ENCODE measurements at regions not wholly inside any gene's neighbourhood (a gene's known extent, or its start where the extent isn't known, plus 50 kb on each side); places are given as distances from the start of the nearest gene placed in this dataset.
"Not testable (repeated sequence)": the region's sequence is repeated elsewhere in the genome, so short reads cannot be mapped to it uniquely, and the experiment has no call there.

DNA sequence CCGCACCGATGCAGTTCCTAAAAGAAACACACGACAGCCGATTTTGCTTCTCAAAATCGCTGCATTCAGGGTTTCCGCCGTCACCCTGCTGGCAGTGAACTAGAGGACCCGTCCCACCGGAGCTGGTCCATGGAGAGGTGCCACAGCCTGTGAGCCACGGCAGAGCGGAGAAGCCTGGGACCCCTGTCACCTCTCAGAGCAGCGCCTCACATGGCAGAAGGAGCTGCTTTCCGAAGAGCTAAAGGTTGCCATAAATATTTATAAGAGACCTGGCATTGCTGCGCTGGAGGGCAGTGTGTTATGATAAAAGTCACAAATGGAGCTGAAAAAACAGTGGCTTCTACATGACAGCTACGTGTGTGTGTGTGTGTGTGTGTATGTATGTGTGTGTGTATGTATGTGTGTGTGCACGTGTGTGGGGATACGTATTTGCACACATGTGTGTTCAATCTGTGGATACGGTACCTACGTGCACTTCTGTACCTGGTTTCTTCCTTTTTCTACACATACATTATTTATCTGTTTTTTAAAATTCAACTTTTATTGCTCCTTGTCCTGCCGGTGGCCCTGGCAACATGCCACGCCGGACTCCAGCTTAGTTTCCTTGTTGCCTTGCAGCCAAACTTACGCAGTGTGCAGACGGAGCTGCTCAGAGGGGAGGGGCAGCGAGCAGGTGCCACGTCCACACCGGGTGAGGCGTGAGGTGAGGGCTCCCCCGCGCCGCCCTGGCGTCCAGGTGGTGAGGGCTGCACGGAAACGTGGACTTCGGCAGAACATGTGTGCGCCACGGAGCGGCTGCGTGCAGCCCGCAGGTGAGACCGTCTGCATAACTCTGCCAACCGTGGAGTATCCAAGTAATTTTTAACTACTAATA lies 115.2 kb upstream of the PITRM1 start:
- peak; percentile 65 for DNase-seq

GRCh38 chr10:3282674-3283017 lies 110.1 kb upstream of the PITRM1 start:
- DNase-seq = no peak

DNA sequence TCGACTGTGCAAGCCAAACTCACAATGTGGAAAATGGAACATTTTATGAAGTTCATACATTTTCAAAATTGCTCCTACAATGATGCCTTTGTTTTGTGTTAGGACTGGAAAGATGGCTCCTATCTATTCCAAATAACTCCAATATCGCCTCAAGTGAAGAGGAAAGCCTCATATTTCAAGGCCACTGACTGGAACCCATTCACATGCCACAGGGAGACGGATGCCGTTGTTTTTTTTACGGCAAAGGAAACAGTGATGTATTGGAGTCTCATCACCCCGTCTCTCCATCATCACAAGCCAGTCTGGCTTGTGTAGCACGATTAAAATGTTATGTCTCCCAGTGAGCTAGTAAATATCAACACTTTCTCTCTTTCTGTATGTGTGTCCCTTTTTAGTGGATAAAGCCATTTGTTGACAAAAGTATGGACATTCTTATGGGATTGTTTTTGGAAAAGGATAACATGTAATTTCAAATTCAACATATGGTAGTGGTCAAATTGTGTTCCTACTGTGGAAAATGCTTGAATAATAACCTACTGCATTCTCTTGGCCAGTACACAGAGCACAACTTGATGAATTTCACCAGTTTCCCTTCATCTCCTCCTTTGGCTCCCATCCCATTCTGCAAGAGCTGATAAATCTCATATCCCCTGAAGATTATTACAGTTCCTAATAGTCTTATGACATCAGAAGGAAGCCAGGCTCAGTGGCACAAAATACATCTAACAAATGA lies 109.5 kb upstream of the PITRM1 start:
- DNase-seq = no peak

GRCh38 chr10:3278771-3279170 lies 106.2 kb upstream of the PITRM1 start:
- DNase-seq = no peak

DNA sequence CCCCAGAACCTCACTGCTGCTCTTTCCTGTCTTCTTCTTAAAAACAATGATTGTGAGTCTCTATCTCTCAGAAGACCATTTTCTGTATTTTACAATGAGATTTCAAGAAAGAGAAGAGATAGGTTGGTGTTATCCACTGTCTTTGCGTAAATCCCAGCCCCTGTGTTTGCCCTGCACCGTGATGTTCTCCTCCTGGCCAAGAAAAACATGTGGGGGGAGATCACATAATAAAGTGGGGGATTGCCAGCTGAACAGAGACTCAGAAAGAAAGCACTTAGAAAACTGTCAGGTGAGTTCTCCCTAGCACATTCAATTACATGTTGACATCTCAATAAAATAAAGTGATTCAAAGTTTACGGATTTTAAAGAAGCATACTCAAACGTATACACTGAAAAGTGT lies 105.0 kb upstream of the PITRM1 start:
- no peak for DNase-seq

GRCh38 chr10:3274414-3274813 lies 101.8 kb upstream of the PITRM1 start:
- DNase-seq = no peak

GRCh38 chr10:3273966-3274365 lies 101.4 kb upstream of the PITRM1 start:
- DNase-seq = no peak

- DNase-seq = no peak
Measured at GRCh38 chr10:3272300-3272699, 99.7 kb upstream of the PITRM1 start.

GRCh38 chr10:3271354-3272115 lies 99.0 kb upstream of the PITRM1 start:
- DNase-seq = no peak

- DNase-seq = no peak
Measured at GRCh38 chr10:3270577-3271316, 98.2 kb upstream of the PITRM1 start.

- DNase-seq = no peak
Measured at GRCh38 chr10:3268025-3268424, 95.4 kb upstream of the PITRM1 start.

- no peak for DNase-seq
Measured at GRCh38 chr10:3265088-3265487, 92.5 kb upstream of the PITRM1 start.

DNA sequence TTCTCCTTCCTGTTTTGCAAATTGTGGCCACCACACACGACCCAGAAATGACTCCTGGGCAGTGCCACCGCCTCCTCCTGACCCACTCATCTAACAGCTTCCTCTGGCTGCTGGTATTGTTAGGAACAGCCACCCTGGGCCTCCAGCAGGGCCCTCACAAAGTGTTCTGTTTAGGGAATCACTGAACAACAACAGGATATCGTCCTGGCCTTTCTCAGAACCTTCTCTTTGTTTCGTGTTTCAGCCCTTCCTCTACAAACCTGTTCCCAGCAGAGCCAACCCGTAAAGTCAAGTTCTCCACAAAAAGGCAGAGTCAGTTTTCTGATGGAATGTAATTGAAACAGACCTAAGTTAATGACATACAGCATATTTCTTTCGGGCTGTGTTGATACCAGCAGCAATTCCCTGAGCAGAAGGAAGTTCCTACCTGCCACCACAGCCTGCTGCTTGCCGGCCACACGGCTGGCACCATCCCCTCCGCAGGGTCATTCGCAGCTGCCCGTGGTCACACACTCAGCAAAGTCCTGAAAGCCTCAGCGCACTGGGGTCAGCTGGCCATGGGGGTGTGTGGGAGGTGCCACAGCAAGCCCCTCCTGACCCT lies 91.7 kb upstream of the PITRM1 start:
- no peak for DNase-seq

DNA sequence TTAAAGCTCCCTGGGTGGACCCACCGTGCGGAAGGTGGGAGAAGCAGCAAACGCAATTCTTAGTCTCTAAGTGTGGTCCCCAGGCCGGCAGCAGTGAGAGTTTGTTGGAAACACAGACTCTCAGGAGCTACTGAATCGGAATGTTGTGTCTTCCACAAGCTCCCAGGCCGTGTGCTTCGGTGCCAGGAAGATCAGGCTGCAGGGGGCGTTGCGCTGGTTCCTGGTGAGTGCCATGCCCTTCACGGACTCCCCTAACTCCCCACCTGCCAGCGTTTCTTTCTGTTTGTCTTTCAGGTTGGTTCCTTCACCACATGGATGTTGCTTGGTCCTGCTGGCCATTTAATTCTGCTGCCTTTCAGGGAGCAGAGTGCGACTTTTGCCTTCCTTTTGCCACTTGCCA lies 91.2 kb upstream of the PITRM1 start:
- no peak for DNase-seq

DNA sequence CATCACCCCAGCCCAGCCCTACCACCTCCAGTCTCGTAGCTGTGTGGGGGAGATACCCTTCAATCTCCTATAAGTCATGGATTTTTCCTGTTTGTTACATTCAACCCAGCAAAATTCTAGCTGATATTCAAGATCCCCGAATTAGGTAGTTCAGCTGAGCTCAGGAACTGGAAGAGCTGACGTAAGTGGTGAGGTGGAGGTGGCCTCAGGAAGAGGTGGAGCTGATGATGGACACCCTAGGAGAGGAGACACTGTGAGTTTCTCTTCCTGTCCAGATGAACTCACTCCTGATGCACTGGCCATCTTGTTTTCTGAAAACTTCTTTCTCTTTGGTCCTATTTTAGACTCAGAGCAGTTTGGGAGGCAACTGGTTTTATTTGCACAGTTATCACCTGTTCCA lies 90.5 kb upstream of the PITRM1 start:
- no peak for DNase-seq

GRCh38 chr10:3261921-3262320 lies 89.3 kb upstream of the PITRM1 start:
- DNase-seq = no peak

GRCh38 chr10:3260066-3260834 lies 87.7 kb upstream of the PITRM1 start:
- DNase-seq = no peak

GRCh38 chr10:3259499-3259898 lies 86.9 kb upstream of the PITRM1 start:
- no peak for DNase-seq

GRCh38 chr10:3258394-3258793 lies 85.8 kb upstream of the PITRM1 start:
- DNase-seq = no peak

- DNase-seq = no peak
Measured at GRCh38 chr10:3255616-3256015, 83.0 kb upstream of the PITRM1 start.

- DNase-seq = peak; percentile 6
Measured at GRCh38 chr10:3255075-3255474, 82.5 kb upstream of the PITRM1 start.

GRCh38 chr10:3253974-3254373 lies 81.4 kb upstream of the PITRM1 start:
- not testable (repeated sequence) for DNase-seq
